Esophagus muscularis mucosa (tissue), 4 donors: ENCODE measurements at regions not wholly inside any gene's neighbourhood (a gene's known extent, or its start where the extent isn't known, plus 50 kb on each side); places are given as distances from the start of the nearest gene placed in this dataset.

Experiments used
- DNase-seq: peaks from one replicate; pipeline ENCODE4 v3.0.0-alpha.2; 2017; ENCODE audit errors: extremely low spot score
- H3K27ac ChIP-seq, 4 donors: fragments of 200-600 bp; sonication (generic); replicated peaks in 1 of 4; 1 replicate in 3 of 4; 2 replicates in 1 of 4; pipeline ENCODE4 v1.5.1; 2016 to 2019; ENCODE audit warnings: mild to moderate bottlenecking in 1 of 4
- H3K27me3 ChIP-seq, 4 donors: fragments of 200-600 bp; sonication (generic); one replicate each; pipeline versions ENCODE4 v1.5.1 to v1.6.0; 2016 to 2019
- H3K36me3 ChIP-seq, 4 donors: fragments of 200-600 bp; sonication (generic); one replicate each; pipeline ENCODE4 v1.5.1; 2016 to 2019
- H3K4me1 ChIP-seq, 4 donors: fragments of 200-600 bp; sonication (generic); one replicate each; pipeline ENCODE4 v1.5.1; 2016 to 2019
- H3K4me3 ChIP-seq, 4 donors: fragments of 200-600 bp; sonication (generic); 1 replicate in 2 of 4; 2 replicates in 2 of 4; pipeline ENCODE4 v1.5.1; 2016 to 2019; ENCODE audit warnings: mild to moderate bottlenecking in 4 of 4, moderate library complexity in 1 of 4
- H3K9me3 ChIP-seq, 4 donors: fragments of 200-600 bp; sonication (generic); 1 replicate in 3 of 4; 2 replicates in 1 of 4; pipeline ENCODE4 v1.5.1; 2016 to 2019
- CTCF ChIP-seq, 3 experiments: fragments of 200-600 bp in 2 of 3; fragments of 450-650 bp in 1 of 3; sonication (generic) in 2 of 3; IDR thresholded peaks; one replicate each; pipeline ENCODE4 v1.5.1; 2017 to 2019; ENCODE audit warnings: antibody characterized with exemption in 3 of 3, mild to moderate bottlenecking in 2 of 3, moderate library complexity in 1 of 3
- EP300 ChIP-seq: sonication (generic); formaldehyde crosslinking; IDR thresholded peaks from one replicate; pipeline ENCODE4 v1.6.1; 2017; ENCODE audit warnings: antibody characterized with exemption
- POLR2A ChIP-seq: fragments of 450-650 bp; IDR thresholded peaks from one replicate; pipeline ENCODE4 v1.6.1; 2017; ENCODE audit warnings: antibody characterized with exemption, moderate library complexity, mild to moderate bottlenecking, low read depth
- POLR2AphosphoS5 ChIP-seq, 2 donors: sonication (generic); formaldehyde crosslinking; IDR thresholded peaks; one replicate each; pipeline ENCODE4 v1.6.1; 2017; ENCODE audit warnings: antibody characterized with exemption in 2 of 2
- WGBS: methylation state at CpG from one replicate; pipeline ENCODE4 v1.1.5; 2018; 5-methylcytosine and 5-hydroxymethylcytosine counted together
- intact Hi-C: fragments of 100-400 bp; cut with DNase I; formaldehyde crosslinking; loops from one replicate; pipeline ENCODE4 v1.15.1; 2023

DNA sequence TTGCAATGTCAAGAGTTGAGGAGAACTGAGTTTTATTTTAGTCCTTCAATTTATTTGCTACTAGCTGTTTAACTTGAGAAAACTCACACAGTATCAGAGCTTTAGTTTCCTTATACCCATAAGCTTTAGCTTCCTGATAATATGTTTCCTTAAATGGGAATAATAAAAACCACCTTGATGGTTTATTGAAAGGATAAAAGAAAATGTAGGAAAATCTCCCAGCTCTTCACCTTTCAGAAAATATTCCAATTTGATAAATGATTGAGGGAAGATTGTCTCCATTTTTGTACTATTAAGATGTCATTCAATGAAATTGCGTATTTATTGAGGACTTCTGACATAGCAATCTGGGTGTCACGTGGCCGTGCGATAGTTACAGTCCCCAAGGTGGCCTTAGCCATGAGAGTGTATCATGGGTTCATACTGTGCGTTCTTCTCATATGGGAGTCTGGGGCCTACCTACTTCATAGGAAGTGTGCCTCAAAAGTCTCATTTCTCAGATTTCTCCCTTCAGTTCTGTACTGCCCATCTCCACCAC is 296.3 kb upstream of the BMP2 start:
- 94% methylated on average over 5 of the region's 5 CpGs for WGBS
- TF ChIP-seq CTCF (IDR thresholded peaks at IDR 0.05) (no peak), POLR2AphosphoS5 (IDR thresholded peaks at IDR 0.05) (no peak), EP300 (no peak), POLR2A (no peak)
- H3K27ac ChIP-seq, result no peak overlapping the region
- no peak for DNase-seq
- no peak overlapping the region for H3K4me3 ChIP-seq
- H3K4me1 ChIP-seq, result no peaks in the 10 kb centered on the region
- H3K36me3 ChIP-seq, result no peaks in the 10 kb centered on the region
- intact Hi-C loops, result no loop called here
- H3K9me3 ChIP-seq, result no peaks in the 10 kb centered on the region
- no peaks in the 10 kb centered on the region for H3K27me3 ChIP-seq

DNA sequence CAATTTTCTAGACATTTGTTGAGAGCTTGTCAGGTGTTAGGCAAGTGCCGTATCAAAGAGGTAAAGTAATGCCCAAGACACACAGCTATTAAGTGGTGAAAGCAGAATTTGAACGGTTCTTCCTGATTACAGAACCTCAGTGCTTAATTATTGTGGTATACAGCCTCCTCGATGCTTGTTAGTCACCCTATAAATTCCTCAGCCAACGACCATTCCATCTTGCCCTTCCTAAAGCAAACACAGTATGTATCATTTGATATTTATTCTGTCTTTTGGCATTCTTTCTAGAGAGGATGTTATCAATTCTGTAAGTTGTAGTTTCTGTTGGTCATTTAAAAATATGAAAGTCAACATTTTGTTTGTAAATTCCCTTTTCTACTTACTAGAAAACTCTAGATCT is 297.8 kb upstream of the BMP2 start:
- WGBS, result 56% methylated on average over 4 of the region's 4 CpGs
- DNase-seq, result no peak
- H3K9me3 ChIP-seq, result no peaks in the 10 kb centered on the region
- intact Hi-C loops, result no loop called here
- no peaks in the 10 kb centered on the region for H3K27me3 ChIP-seq
- no peaks in the 10 kb centered on the region for H3K4me1 ChIP-seq
- H3K27ac ChIP-seq, result no peak overlapping the region
- no peaks in the 10 kb centered on the region for H3K36me3 ChIP-seq
- no peak overlapping the region for H3K4me3 ChIP-seq
- TF ChIP-seq CTCF (IDR thresholded peaks at IDR 0.05) (no peak), EP300 (no peak), POLR2AphosphoS5 (IDR thresholded peaks at IDR 0.05) (no peak), POLR2A (no peak)

GRCh38 chr20:6468423-6469116 is 298.9 kb upstream of the BMP2 start:
- no peaks in the 10 kb centered on the region for H3K27me3 ChIP-seq
- H3K36me3 ChIP-seq, result no peaks in the 10 kb centered on the region
- DNase-seq, result no peak
- no peak overlapping the region for H3K27ac ChIP-seq
- no peaks in the 10 kb centered on the region for H3K9me3 ChIP-seq
- no peaks in the 10 kb centered on the region for H3K4me1 ChIP-seq
- no peak overlapping the region for H3K4me3 ChIP-seq
- 64% methylated on average over 2 of the region's 2 CpGs for WGBS
- TF ChIP-seq EP300 (no peak), CTCF (IDR thresholded peaks at IDR 0.05) (no peak), POLR2A (no peak), POLR2AphosphoS5 (IDR thresholded peaks at IDR 0.05) (no peak)
- intact Hi-C loops, result no loop called here

DNA sequence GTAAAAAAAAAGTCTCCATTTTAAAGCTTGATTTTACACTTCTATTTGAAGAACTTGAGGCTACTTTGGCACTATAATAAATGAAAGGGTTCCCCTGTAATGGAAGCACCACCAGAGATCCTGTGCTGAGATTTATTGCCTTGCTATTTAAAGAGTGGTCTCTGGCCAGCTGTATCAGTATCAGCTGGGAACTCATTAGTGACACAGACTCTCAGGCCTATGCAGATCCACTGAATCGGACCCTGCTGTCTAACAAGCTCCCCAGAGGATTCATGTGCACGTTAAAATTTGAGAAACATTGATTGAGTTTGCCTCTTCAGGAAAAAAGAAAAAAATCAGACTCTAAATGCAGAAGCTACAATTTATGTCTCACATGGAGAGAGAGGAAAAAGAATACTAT is 299.9 kb upstream of the BMP2 start:
- H3K27me3 ChIP-seq, result no peaks in the 10 kb centered on the region
- 53% methylated on average over 2 of the region's 2 CpGs for WGBS
- no peak for TF ChIP-seq CTCF (IDR thresholded peaks at IDR 0.05)
- no peak for TF ChIP-seq POLR2AphosphoS5 (IDR thresholded peaks at IDR 0.05)
- TF ChIP-seq EP300, result no peak
- no peak for TF ChIP-seq POLR2A
- H3K27ac ChIP-seq, result no peak overlapping the region
- no peaks in the 10 kb centered on the region for H3K36me3 ChIP-seq
- no peak overlapping the region for H3K4me3 ChIP-seq
- intact Hi-C loops, result no loop called here
- no peaks in the 10 kb centered on the region for H3K4me1 ChIP-seq
- no peak for DNase-seq
- H3K9me3 ChIP-seq, result no peaks in the 10 kb centered on the region
